ENCODE measurements at regions not wholly inside any gene's neighbourhood (a gene's known extent, or its start where the extent isn't known, plus 50 kb on each side); places are given as distances from the start of the nearest gene placed in this dataset.

DNA sequence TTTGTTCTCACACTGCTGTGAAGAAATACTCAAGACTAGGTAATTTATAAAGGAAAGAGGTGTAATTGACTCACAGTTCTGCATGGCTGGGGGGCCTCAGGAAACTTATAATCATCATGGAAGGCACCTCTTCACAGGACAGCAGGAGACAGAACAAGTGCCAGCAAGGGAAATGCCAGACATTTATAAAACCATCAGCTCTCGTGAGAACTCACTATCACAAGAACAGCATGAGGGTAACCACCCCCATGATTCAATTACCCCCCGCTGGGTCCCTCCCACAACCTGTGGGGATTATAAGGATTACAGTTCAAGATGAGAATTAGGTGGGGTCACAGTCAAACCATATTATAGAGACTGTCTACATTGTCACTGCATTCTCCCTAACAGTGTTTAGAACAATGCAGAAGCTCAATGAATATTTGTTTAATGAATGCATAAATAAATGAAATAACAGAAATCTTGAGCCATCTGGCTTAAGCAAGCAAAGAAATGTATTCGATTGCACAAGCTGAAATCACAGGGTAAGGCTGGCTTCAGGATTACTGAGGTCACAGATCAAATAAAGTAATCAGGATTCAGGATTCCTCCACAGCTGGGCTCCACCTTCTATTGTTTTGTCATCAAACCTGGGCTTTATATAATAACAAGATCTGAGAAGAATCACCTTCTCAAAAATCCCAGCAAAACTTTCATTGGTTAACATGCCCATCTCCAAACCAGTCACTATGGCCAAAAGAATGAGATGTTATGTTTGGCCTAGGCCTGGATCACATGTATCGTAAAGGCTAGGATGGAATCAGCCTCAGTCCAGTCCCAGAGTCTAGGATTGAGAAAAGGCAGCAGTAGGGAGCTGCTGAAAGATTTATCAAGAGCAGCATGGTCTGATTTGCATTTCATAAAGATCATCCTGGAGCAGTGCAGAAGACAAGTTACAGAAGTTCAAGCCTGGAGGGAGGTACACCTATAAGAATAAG is 137.8 kb upstream of the UBASH3B start:
- no peak for TF ChIP-seq POLR2A (IDR thresholded peaks at IDR 0.05)
- TF ChIP-seq, protein P1, sequence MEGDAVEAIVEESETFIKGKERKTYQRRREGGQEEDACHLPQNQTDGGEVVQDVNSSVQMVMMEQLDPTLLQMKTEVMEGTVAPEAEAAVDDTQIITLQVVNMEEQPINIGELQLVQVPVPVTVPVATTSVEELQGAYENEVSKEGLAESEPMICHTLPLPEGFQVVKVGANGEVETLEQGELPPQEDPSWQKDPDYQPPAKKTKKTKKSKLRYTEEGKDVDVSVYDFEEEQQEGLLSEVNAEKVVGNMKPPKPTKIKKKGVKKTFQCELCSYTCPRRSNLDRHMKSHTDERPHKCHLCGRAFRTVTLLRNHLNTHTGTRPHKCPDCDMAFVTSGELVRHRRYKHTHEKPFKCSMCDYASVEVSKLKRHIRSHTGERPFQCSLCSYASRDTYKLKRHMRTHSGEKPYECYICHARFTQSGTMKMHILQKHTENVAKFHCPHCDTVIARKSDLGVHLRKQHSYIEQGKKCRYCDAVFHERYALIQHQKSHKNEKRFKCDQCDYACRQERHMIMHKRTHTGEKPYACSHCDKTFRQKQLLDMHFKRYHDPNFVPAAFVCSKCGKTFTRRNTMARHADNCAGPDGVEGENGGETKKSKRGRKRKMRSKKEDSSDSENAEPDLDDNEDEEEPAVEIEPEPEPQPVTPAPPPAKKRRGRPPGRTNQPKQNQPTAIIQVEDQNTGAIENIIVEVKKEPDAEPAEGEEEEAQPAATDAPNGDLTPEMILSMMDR (IDR thresholded peaks at IDR 0.05): no peak
- TF ChIP-seq EP300 (IDR thresholded peaks at IDR 0.05): no peak
